Endodermal cell (in vitro differentiated cells): ENCODE measurements at regions not wholly inside any gene's neighbourhood (a gene's known extent, or its start where the extent isn't known, plus 50 kb on each side); places are given as distances from the start of the nearest gene placed in this dataset.
"Not testable (repeated sequence)": the region's sequence is repeated elsewhere in the genome, so short reads cannot be mapped to it uniquely, and the experiment has no call there.

Experiments
- DNase-seq: peaks from one replicate; pipeline ENCODE4 v3.0.0-alpha.2; 2017
- H3K27ac ChIP-seq: 2 replicates; pipeline ENCODE4 v1.5.1; 2013; ENCODE audit warnings: mild to moderate bottlenecking, low read depth, low read length, moderate library complexity
- H3K27me3 ChIP-seq: 2 replicates; pipeline ENCODE4 v1.6.1; 2013; ENCODE audit warnings: mild to moderate bottlenecking, low read length, moderate library complexity; ENCODE audit not compliant: insufficient read depth, control insufficient read depth, poor library complexity, severe bottlenecking
- H3K36me3 ChIP-seq: 2 replicates; pipeline ENCODE4 v1.7.0; 2013; ENCODE audit warnings: mild to moderate bottlenecking, low read length, moderate library complexity; ENCODE audit not compliant: control insufficient read depth, insufficient read depth
- H3K4me1 ChIP-seq: one replicate; pipeline ENCODE4 v1.7.0; 2013; ENCODE audit warnings: low read length; ENCODE audit not compliant: control insufficient read depth, insufficient read depth
- H3K4me3 ChIP-seq: 2 replicates; pipeline ENCODE4 v1.5.1; 2013; ENCODE audit warnings: mild to moderate bottlenecking, low read length, moderate library complexity
- H3K9ac ChIP-seq: 2 replicates; pipeline ENCODE4 v1.6.1; 2013; ENCODE audit warnings: mild to moderate bottlenecking, low read length, moderate library complexity; ENCODE audit not compliant: poor library complexity, severe bottlenecking; ENCODE audit errors: extremely low read depth
- H3K9me3 ChIP-seq: 2 replicates; pipeline ENCODE4 v1.6.1; 2013; ENCODE audit warnings: mild to moderate bottlenecking, low read length, moderate library complexity; ENCODE audit not compliant: control insufficient read depth
- H3K27ac Mint-ChIP-seq: 2 replicates; pipeline ENCODE4 v1.8.0; 2020; ENCODE audit warnings: mixed read lengths
- H3K27me3 Mint-ChIP-seq: 2 replicates; pipeline ENCODE4 v1.8.0; 2021; ENCODE audit warnings: mild to moderate bottlenecking, mixed read lengths; ENCODE audit not compliant: insufficient read depth
- H3K36me3 Mint-ChIP-seq: 2 replicates; pipeline ENCODE4 v1.8.0; 2020; ENCODE audit warnings: low read depth, mixed read lengths
- H3K4me1 Mint-ChIP-seq: 2 replicates; pipeline ENCODE4 v1.8.0; 2020; ENCODE audit warnings: mixed read lengths
- H3K4me3 Mint-ChIP-seq: 2 replicates; pipeline ENCODE4 v1.8.0; 2020; ENCODE audit warnings: mild to moderate bottlenecking, moderate library complexity, mixed read lengths
- H3K9me3 Mint-ChIP-seq: 2 replicates; pipeline ENCODE4 v1.8.0; 2020; ENCODE audit warnings: mild to moderate bottlenecking, mixed read lengths
- WGBS, 2 experiments: methylation state at CpG; one replicate each; pipeline versions ENCODE4 v1.1.5 to v1.1.7; 2013; ENCODE audit warnings: missing lambda C conversion rate in 2 of 2, mixed read lengths in 1 of 2; ENCODE audit not compliant: insufficient coverage in 1 of 2, insufficient read length in 1 of 2; 5-methylcytosine and 5-hydroxymethylcytosine counted together
- TF ChIP-seq, protein P1 (sequence below): fragments of 200-600 bp; sonication (generic); conservative IDR thresholded peaks from 2 replicates; pipeline ENCODE4 v1.5.0; 2021; ENCODE audit warnings: antibody characterized with exemption, mild to moderate bottlenecking

DNA sequence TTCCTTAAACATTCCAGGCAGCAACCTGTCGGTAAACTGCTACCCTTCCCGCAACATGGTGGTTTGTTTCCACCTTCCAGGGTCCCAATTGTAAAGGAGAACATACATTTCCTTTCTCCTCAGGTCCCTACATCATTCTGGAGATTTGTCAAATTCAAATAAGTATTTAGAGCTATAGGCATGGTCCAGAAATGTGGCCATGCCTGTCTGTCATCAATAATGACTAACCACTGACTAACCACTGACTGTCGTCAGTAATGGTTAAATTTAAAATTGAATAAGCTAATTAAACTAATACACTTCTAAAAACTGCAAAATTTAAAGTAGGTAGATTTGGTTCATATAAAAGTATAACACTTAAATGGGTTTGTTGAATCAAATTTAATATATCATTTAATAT, 984.0 kb upstream of the SLC39A10 start:
- no peak overlapping the region for H3K4me3 ChIP-seq
- H3K27me3 ChIP-seq: no peaks in the 10 kb centered on the region
- TF ChIP-seq, protein P1, sequence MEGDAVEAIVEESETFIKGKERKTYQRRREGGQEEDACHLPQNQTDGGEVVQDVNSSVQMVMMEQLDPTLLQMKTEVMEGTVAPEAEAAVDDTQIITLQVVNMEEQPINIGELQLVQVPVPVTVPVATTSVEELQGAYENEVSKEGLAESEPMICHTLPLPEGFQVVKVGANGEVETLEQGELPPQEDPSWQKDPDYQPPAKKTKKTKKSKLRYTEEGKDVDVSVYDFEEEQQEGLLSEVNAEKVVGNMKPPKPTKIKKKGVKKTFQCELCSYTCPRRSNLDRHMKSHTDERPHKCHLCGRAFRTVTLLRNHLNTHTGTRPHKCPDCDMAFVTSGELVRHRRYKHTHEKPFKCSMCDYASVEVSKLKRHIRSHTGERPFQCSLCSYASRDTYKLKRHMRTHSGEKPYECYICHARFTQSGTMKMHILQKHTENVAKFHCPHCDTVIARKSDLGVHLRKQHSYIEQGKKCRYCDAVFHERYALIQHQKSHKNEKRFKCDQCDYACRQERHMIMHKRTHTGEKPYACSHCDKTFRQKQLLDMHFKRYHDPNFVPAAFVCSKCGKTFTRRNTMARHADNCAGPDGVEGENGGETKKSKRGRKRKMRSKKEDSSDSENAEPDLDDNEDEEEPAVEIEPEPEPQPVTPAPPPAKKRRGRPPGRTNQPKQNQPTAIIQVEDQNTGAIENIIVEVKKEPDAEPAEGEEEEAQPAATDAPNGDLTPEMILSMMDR: no peak
- H3K36me3 ChIP-seq: no peaks in the 10 kb centered on the region
- H3K4me1 Mint-ChIP-seq: peaks cover 2% of the 10 kb centered on the region
- no peaks in the 10 kb centered on the region for H3K36me3 Mint-ChIP-seq
- no peaks in the 10 kb centered on the region for H3K27me3 Mint-ChIP-seq
- no peak overlapping the region for H3K27ac Mint-ChIP-seq
- no peak overlapping the region for H3K27ac ChIP-seq
- H3K9me3 Mint-ChIP-seq: no peaks in the 10 kb centered on the region
- no peaks in the 10 kb centered on the region for H3K4me1 ChIP-seq
- no peaks in the 10 kb centered on the region for H3K9me3 ChIP-seq
- no peak for DNase-seq
- H3K9ac ChIP-seq: no peak overlapping the region
- H3K4me3 Mint-ChIP-seq: no peak overlapping the region
- 77 to 92% methylated on average over 2 of the region's 3 CpGs for WGBS, 2 experiments

DNA sequence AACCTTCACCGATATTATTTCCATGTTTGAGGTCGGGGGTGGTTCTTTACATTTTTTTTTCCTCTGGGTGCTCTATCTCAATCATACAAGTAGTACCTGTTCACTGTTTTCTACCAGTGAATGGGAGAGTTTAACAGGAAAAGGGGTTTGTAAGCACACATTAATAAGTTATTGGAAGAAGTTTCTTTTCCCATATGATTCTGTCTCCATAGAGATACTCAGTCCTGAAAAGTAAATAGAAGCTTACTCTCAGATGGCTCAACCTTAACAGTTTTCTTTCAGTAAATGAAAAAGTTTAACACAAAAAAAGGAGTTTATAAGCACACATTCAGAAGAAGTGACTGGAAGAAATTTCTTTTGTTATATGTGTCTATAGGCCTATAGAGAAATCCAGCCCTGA, 995.6 kb upstream of the SLC39A10 start:
- Histone ChIP-seq H3K9ac (no peak overlapping the region), H3K9me3 (no peaks in the 10 kb centered on the region), H3K4me1 (no peaks in the 10 kb centered on the region), H3K36me3 (no peaks in the 10 kb centered on the region), H3K27ac (no peak overlapping the region), H3K27me3 (no peaks in the 10 kb centered on the region), H3K4me3 (no peak overlapping the region)
- no peak overlapping the region for H3K27ac Mint-ChIP-seq
- H3K36me3 Mint-ChIP-seq: no peaks in the 10 kb centered on the region
- no peaks in the 10 kb centered on the region for H3K9me3 Mint-ChIP-seq
- H3K27me3 Mint-ChIP-seq: no peaks in the 10 kb centered on the region
- H3K4me1 Mint-ChIP-seq: no peaks in the 10 kb centered on the region
- TF ChIP-seq, protein P1: no peak
- H3K4me3 Mint-ChIP-seq: no peak overlapping the region
- no peak for DNase-seq
- WGBS, 2 experiments: 83 to 97% methylated on average over 1 to 2 of the region's 2 CpGs

DNA sequence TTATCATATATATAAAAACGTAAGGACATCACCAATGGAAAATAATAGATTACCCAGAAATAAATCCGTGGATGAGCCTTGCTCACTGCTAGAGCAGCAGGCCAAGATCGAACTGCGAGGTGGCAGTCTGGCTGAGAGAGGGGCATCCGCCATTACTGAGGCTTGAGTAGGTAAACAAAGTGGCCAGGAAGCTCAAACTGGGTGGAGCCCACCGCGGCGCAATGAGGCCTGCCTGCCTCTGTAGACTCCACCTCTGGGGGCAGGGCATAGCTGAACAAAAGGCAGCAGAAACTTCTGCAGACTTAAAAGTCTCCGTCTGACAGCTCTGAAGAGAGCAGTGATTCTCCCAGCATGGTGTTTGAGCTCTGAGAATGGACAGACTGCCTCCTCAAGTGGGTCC, 1018.0 kb upstream of the SLC39A10 start:
- H3K4me1 Mint-ChIP-seq, H3K4me3 ChIP-seq, H3K4me1 ChIP-seq, H3K4me3 Mint-ChIP-seq, H3K36me3 ChIP-seq, H3K9ac ChIP-seq, H3K27ac ChIP-seq, H3K27me3 Mint-ChIP-seq, H3K27ac Mint-ChIP-seq, H3K27me3 ChIP-seq, H3K36me3 Mint-ChIP-seq: not testable (repeated sequence)
- WGBS, 2 experiments: 92 to 97% methylated on average over 8 to 9 of the region's 9 CpGs
- DNase-seq: peak; percentile 43
- H3K9me3 ChIP-seq: peaks cover 12% of the 10 kb centered on the region
- H3K9me3 Mint-ChIP-seq: peaks cover 22% of the 10 kb centered on the region

DNA sequence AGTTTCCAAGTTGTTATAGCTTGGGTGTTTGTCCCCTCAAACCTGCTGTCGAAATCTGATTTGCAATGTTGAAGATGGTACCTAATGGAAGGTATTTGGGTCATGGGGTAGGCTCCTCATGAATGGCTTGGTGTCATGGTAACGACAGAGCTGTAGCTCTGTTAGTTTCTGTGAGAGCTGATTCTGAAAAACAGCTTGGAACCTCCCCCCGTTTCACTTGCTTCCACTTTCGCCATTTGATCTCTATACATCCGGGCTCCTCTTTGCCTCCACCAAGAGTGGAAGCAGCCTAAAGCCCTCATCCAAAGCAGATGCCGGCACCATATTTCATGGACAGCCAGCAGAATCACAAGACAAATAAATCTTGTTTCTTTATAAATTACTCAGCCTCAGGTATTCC, 1035.1 kb upstream of the SLC39A10 start:
- no peaks in the 10 kb centered on the region for H3K9me3 ChIP-seq
- H3K36me3 ChIP-seq: no peaks in the 10 kb centered on the region
- H3K4me1 Mint-ChIP-seq: no peaks in the 10 kb centered on the region
- no peaks in the 10 kb centered on the region for H3K9me3 Mint-ChIP-seq
- H3K27ac ChIP-seq: no peak overlapping the region
- no peak overlapping the region for H3K4me3 Mint-ChIP-seq
- no peak overlapping the region for H3K4me3 ChIP-seq
- TF ChIP-seq, protein P1: no peak
- H3K4me1 ChIP-seq: no peaks in the 10 kb centered on the region
- no peak overlapping the region for H3K9ac ChIP-seq
- no peaks in the 10 kb centered on the region for H3K27me3 Mint-ChIP-seq
- no peaks in the 10 kb centered on the region for H3K27me3 ChIP-seq
- no peaks in the 10 kb centered on the region for H3K36me3 Mint-ChIP-seq
- no peak for DNase-seq
- no peak overlapping the region for H3K27ac Mint-ChIP-seq
- 89 to 97% methylated on average over 5 to 6 of the region's 6 CpGs for WGBS, 2 experiments
